Tibial artery (tissue), 4 donors: ENCODE measurements at regions not wholly inside any gene's neighbourhood (a gene's known extent, or its start where the extent isn't known, plus 50 kb on each side); places are given as distances from the start of the nearest gene placed in this dataset.
"Not testable (repeated sequence)": the region's sequence is repeated elsewhere in the genome, so short reads cannot be mapped to it uniquely, and the experiment has no call there.

Experiments used
- DNase-seq, 2 donors: peaks; one replicate each; pipeline ENCODE4 v3.0.0-alpha.2; 2019
- H3K27ac ChIP-seq, 2 donors: fragments of 200-600 bp; sonication (generic) in 1 of 2; 1 replicate in 1 of 2; 2 replicates in 1 of 2; pipeline ENCODE4 v1.5.1; 2018 to 2019; ENCODE audit warnings: mild to moderate bottlenecking in 1 of 2
- H3K27me3 ChIP-seq, 2 donors: fragments of 200-600 bp; sonication (generic) in 1 of 2; one replicate each; pipeline versions ENCODE4 v1.5.1 to v1.6.0; 2016 to 2019
- H3K36me3 ChIP-seq, 3 donors: fragments of 200-600 bp; sonication (generic) in 2 of 3; one replicate each; pipeline ENCODE4 v1.5.1; 2016 to 2019; ENCODE audit warnings: mild to moderate bottlenecking in 2 of 3
- H3K4me1 ChIP-seq, 4 donors: fragments of 200-600 bp; sonication (generic) in 2 of 4; 1 replicate in 3 of 4; 2 replicates in 1 of 4; pipeline ENCODE4 v1.5.1; 2016 to 2019
- H3K4me3 ChIP-seq, 2 donors: fragments of 200-600 bp; sonication (generic) in 1 of 2; 1 replicate in 1 of 2; 2 replicates in 1 of 2; pipeline ENCODE4 v1.5.1; 2018 to 2019; ENCODE audit warnings: mild to moderate bottlenecking in 2 of 2
- H3K9me3 ChIP-seq, 3 donors: fragments of 200-600 bp; sonication (generic) in 1 of 3; one replicate each; pipeline ENCODE4 v1.5.1; 2016 to 2019
- intact Hi-C: fragments of 100-400 bp; cut with DNase I; formaldehyde crosslinking; loops from one replicate; pipeline ENCODE4 v1.15.0; 2023; ENCODE audit warnings: low total_unique reads
- TF ChIP-seq, protein P1 (sequence below), 2 experiments: fragments of 200-600 bp in 1 of 2; fragments of 450-650 bp in 1 of 2; IDR thresholded peaks; one replicate each; pipeline ENCODE4 v1.5.1; 2017 to 2019; ENCODE audit warnings: antibody characterized with exemption in 2 of 2, mild to moderate bottlenecking in 1 of 2, moderate library complexity in 1 of 2

DNA sequence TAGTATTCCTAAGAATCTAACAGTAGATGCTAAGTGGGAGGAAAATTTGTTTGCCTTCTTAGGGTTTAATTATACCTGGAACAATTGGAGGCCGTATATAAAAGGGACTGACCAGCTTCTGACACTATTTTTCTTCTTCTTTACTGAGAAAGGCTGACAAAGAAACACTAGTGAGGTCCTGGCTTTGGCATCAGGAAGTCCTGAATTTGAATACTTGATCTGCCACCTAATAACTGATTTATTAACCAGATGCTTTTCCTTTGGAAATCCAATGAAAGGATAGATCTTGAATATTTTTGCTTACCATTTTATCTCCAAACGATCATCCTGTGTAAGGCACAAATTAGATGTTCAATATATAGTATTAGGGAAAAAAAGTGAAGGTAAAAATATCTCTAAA is 382.5 kb downstream of the CENPW start:
- Histone ChIP-seq H3K9me3 (peaks cover 0 to 8% (median 0%) of the 10 kb centered on the region in 3 donors), H3K4me1 (no peaks in the 10 kb centered on the region), H3K36me3 (no peaks in the 10 kb centered on the region), H3K27ac (no peak overlapping the region), H3K27me3 (no peaks in the 10 kb centered on the region), H3K4me3 (no peak overlapping the region)
- TF ChIP-seq, protein P1, sequence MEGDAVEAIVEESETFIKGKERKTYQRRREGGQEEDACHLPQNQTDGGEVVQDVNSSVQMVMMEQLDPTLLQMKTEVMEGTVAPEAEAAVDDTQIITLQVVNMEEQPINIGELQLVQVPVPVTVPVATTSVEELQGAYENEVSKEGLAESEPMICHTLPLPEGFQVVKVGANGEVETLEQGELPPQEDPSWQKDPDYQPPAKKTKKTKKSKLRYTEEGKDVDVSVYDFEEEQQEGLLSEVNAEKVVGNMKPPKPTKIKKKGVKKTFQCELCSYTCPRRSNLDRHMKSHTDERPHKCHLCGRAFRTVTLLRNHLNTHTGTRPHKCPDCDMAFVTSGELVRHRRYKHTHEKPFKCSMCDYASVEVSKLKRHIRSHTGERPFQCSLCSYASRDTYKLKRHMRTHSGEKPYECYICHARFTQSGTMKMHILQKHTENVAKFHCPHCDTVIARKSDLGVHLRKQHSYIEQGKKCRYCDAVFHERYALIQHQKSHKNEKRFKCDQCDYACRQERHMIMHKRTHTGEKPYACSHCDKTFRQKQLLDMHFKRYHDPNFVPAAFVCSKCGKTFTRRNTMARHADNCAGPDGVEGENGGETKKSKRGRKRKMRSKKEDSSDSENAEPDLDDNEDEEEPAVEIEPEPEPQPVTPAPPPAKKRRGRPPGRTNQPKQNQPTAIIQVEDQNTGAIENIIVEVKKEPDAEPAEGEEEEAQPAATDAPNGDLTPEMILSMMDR (IDR thresholded peaks at IDR 0.05): no peak
- intact Hi-C loops: no loop called here
- no peak for DNase-seq

DNA sequence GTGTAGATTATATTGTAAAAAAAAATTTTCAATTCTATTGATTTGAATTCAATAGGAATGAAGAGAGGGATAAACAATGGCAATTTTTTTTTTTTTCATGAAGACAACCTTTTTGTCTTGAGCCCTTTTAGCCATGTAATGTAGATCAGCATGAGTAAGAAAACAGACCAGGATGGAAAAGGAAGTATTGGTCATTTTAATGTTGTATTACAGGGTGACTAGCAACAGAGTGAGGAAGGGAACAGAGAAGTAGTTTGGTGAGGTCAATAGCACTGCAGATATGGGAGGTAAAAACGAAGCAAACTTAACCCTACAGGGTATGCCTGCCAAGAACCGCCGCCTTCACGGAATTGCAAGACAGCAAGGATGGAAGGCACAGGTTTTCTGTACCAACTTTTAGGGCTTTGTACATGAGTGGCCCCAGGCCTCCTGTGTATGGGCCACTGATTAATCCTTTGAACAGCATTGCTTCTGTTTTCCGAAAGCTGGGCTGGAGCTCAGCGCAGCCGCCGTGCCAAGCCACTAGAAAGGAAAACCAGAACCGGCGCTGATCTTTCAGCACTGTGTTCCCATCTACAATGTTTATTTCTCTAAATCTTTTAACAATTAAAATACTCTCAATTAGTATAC is 383.7 kb downstream of the CENPW start:
- TF ChIP-seq, protein P1 (IDR thresholded peaks at IDR 0.05): no peak
- Histone ChIP-seq H3K9me3 (peaks cover 0 to 8% (median 0%) of the 10 kb centered on the region in 3 donors), H3K27ac (no peak overlapping the region), H3K4me1 (no peaks in the 10 kb centered on the region), H3K27me3 (no peaks in the 10 kb centered on the region), H3K4me3 (no peak overlapping the region), H3K36me3 (no peaks in the 10 kb centered on the region)
- intact Hi-C loops: no loop called here
- no peak for DNase-seq

DNA sequence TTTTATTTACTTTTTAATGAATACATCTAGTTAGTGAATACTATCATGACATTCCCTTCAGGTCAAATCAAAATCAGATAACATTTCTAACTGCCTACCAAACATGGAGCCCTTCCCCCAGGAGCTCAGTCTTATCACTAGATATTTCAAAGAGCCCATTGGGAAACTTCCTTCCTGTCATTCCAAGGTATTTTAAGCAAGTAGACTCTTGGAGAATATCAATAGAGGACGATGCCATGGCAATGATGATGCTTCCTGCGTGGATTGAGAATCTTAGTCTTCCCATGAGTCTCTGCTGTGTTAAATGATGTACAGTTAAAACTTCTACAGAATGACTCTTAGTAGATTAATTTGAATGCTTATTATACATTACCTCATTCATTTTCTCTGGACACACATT is 384.9 kb downstream of the CENPW start:
- Histone ChIP-seq H3K4me3 (no peak overlapping the region), H3K27ac (no peak overlapping the region), H3K4me1 (no peaks in the 10 kb centered on the region), H3K36me3 (no peaks in the 10 kb centered on the region), H3K27me3 (no peaks in the 10 kb centered on the region), H3K9me3 (peaks cover 0 to 8% (median 0%) of the 10 kb centered on the region in 3 donors)
- TF ChIP-seq, protein P1 (IDR thresholded peaks at IDR 0.05): no peak
- intact Hi-C loops: no loop called here
- no peak for DNase-seq

DNA sequence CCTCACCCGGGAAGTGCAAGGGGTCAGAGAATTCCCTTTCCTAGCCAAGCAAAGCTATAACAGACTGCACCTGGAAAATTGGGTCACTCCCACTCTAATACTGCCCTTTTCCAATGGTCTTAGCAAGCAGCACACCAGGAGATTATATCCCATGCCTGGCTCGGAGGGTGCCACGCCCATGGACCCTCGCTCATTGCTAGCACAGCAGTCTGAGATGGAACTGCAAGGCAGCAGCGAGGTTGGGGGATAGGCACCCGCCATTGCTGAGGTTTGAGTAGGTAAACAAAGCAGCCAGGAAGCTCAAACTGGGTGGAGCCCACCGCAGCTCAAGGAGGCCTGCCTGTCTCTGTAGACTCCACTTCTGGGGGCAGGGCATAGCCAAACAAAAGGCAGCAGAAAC is 386.5 kb downstream of the CENPW start:
- H3K9me3 ChIP-seq, H3K4me3 ChIP-seq, intact Hi-C loops, DNase-seq, H3K27me3 ChIP-seq, H3K36me3 ChIP-seq, H3K4me1 ChIP-seq, H3K27ac ChIP-seq: not testable (repeated sequence)

DNA sequence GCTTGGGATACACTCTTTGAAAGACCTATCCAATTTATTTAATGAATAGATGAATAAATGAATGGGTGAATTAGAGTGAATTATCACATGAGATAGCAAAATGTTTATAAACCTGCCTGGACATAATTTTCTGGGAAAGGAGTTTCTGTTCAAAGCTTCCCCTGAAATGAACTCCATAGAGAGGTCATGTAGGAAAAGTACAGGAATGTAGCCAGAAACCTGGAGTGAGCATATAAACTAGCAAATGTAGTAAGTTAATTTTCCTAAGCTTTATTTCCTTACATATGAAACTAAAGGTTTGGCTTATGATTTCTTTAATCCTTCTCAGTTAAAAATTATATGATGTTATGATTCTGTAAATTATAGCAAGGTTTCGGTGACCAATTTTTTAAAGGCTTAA is 380.3 kb upstream of the RSPO3 start:
- Histone ChIP-seq H3K36me3 (no peaks in the 10 kb centered on the region), H3K4me1 (no peaks in the 10 kb centered on the region), H3K9me3 (no peaks in the 10 kb centered on the region), H3K27me3 (no peaks in the 10 kb centered on the region), H3K4me3 (no peak overlapping the region), H3K27ac (no peak overlapping the region)
- intact Hi-C loops: no loop called here
- no peak for DNase-seq
- TF ChIP-seq, protein P1 (IDR thresholded peaks at IDR 0.05): no peak

DNA sequence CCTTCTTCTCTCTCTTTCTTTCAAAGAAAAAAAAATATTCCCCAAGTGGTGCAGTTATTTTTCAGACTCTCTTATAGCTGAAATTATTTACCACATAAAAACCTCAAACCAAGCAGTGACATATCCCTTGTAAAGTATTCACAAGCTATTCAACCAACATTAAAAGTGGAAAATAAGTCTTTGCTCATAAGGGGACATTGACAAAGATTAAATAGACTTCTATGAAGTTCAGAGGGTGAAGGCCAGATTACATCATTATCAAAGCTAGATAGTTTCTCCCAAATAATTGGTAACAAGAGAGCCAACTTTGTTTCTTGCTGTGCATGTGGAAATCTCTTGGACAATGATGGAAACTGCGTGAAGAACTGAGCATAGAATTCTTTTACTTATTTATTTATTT is 379.8 kb upstream of the RSPO3 start:
- Histone ChIP-seq H3K27me3 (no peaks in the 10 kb centered on the region), H3K4me1 (no peaks in the 10 kb centered on the region), H3K4me3 (no peak overlapping the region), H3K9me3 (no peaks in the 10 kb centered on the region), H3K36me3 (no peaks in the 10 kb centered on the region), H3K27ac (no peak overlapping the region)
- intact Hi-C loops: no loop called here
- no peak for DNase-seq
- TF ChIP-seq, protein P1 (IDR thresholded peaks at IDR 0.05): no peak
